GM12878 (cell line): ENCODE measurements at regions not wholly inside any gene's neighbourhood (a gene's known extent, or its start where the extent isn't known, plus 50 kb on each side); places are given as distances from the start of the nearest gene placed in this dataset.

ENCODE experiments used
- CEBPZ ChIP-seq: fragments of 150-350 bp; IDR thresholded peaks from 2 replicates; pipeline ENCODE4 v1.6.1; 2016; ENCODE audit warnings: low read depth, low read length
- FOS ChIP-seq: IDR thresholded peaks from 3 replicates; pipeline ENCODE4 v1.6.1; 2011; ENCODE audit warnings: borderline replicate concordance; ENCODE audit not compliant: insufficient read length; ENCODE audit errors: extremely low read depth
- MEF2A ChIP-seq: IDR thresholded peaks from 2 replicates; pipeline ENCODE4 v1.6.1; 2011; ENCODE audit warnings: low read depth, mild to moderate bottlenecking, low read length, moderate library complexity; ENCODE audit not compliant: insufficient read depth
- MTA2 ChIP-seq: fragments of 450-650 bp; IDR thresholded peaks from 2 replicates; pipeline ENCODE4 v1.6.1; 2016; ENCODE audit warnings: low read depth, mild to moderate bottlenecking, moderate library complexity
- POLR2A ChIP-seq: IDR thresholded peaks from 2 replicates; pipeline ENCODE4 v1.6.1; 2011; ENCODE audit warnings: low read depth, mild to moderate bottlenecking, low read length
- RFX5 ChIP-seq: IDR thresholded peaks from 2 replicates; pipeline ENCODE4 v1.6.1; 2011; ENCODE audit warnings: low read depth, low read length, improper control_type of control experiment
- ZNF274 ChIP-seq: IDR thresholded peaks from one replicate; pipeline ENCODE4 v1.8.0; 2011; ENCODE audit not compliant: insufficient read length, insufficient read depth
- TF ChIP-seq, protein P1 (sequence below), 3 experiments: IDR thresholded peaks in 2 of 3; conservative IDR thresholded peaks in 1 of 3; 2 replicates each; pipeline ENCODE4 v1.5.1; 2011; ENCODE audit warnings: low read depth in 3 of 3, low read length in 3 of 3, mild to moderate bottlenecking in 3 of 3, control low read depth in 2 of 3, moderate library complexity in 2 of 3, inconsistent platforms in 1 of 3, mixed read lengths in 1 of 3; ENCODE audit not compliant: control insufficient read depth in 2 of 3, insufficient read depth in 1 of 3; ENCODE audit errors: extremely low read depth in 1 of 3

DNA sequence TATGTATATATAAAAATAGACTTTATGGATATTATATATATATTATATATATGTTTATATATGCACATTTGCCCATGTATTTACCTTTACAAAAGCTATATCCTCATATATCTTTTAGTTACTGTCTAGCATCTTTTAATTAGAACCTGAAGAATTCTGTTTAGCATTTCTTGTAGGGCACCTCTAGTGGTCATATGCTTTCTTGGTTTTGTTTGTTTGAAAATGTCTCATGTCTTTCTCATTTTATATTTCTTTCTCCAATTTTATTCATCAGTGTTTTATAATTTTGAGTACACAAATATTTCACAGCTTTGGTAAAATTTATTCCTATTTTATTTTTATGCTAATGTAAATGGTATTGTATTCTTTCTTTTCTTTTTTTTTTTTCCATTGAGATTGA lies 70.3 kb upstream of the SPIN4 start:
- TF ChIP-seq ZNF274 (no peak), RFX5 (no peak), MTA2 (no peak), POLR2A (no peak), FOS (no peak), MEF2A (no peak), CEBPZ (no peak)
- TF ChIP-seq, protein P1, sequence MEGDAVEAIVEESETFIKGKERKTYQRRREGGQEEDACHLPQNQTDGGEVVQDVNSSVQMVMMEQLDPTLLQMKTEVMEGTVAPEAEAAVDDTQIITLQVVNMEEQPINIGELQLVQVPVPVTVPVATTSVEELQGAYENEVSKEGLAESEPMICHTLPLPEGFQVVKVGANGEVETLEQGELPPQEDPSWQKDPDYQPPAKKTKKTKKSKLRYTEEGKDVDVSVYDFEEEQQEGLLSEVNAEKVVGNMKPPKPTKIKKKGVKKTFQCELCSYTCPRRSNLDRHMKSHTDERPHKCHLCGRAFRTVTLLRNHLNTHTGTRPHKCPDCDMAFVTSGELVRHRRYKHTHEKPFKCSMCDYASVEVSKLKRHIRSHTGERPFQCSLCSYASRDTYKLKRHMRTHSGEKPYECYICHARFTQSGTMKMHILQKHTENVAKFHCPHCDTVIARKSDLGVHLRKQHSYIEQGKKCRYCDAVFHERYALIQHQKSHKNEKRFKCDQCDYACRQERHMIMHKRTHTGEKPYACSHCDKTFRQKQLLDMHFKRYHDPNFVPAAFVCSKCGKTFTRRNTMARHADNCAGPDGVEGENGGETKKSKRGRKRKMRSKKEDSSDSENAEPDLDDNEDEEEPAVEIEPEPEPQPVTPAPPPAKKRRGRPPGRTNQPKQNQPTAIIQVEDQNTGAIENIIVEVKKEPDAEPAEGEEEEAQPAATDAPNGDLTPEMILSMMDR (IDR thresholded peaks at IDR 0.05 in 2 of 3, conservative IDR thresholded peaks at IDR 0.05 in 1 of 3; ENCODE audit: control insufficient read depth in 2 of 3, extremely low read depth in 1 of 3, insufficient read depth in 1 of 3, low read depth in 3 of 3, low read length in 3 of 3): no peak
